Endothelial cell of umbilical vein (primary cell): ENCODE measurements at regions not wholly inside any gene's neighbourhood (a gene's known extent, or its start where the extent isn't known, plus 50 kb on each side); places are given as distances from the start of the nearest gene placed in this dataset.

Experiments used
- BruUV-seq: library from RNA; stranded (reverse); fragments of 400-500 nt; replicated peaks from 2 replicates; lab custom pipeline; 2021; lab: Mats Ljungman, UMichigan
- CTCF ChIA-PET: fragments of 300-600, 350-600 bp; sonication (Branson Sonifier 250); formaldehyde crosslinking; loops from one replicate; lab custom pipeline; 2021; ENCODE audit warnings: antibody characterized with exemption, inconsistent platforms; lab: Charles Lee
- POLR2A ChIA-PET: fragments of 300-600, 350-600 bp; sonication (Branson Sonifier 250); formaldehyde crosslinking; loops from one replicate; lab custom pipeline; 2021; ENCODE audit warnings: antibody characterized with exemption, inconsistent platforms; lab: Charles Lee
- DNase-seq: peaks from one replicate; pipeline ENCODE4 v3.0.0-alpha.2; 2011; ENCODE audit warnings: low read depth, low spot score
- FAIRE-seq: peaks from 2 replicates; lab custom pipeline; 2011; peaks lifted over from hg19 to GRCh38; lab: Jason Lieb, UNC
- H2AFZ ChIP-seq: 2 replicates; pipeline ENCODE4 v1.6.0; 2012; ENCODE audit warnings: low read depth, low read length, control low read depth, inconsistent platforms
- H3K27ac ChIP-seq: 2 replicates; pipeline ENCODE4 v1.5.1; 2011; ENCODE audit warnings: low read depth, mild to moderate bottlenecking, control low read depth, low read length, moderate library complexity; ENCODE audit not compliant: insufficient read depth
- H3K27me3 ChIP-seq, 2 experiments: 2 replicates each; pipeline versions ENCODE4 v1.6.0 to v1.6.1; 2011; ENCODE audit warnings: low read length in 2 of 2, mixed read lengths in 1 of 2; ENCODE audit not compliant: control insufficient read depth in 2 of 2, insufficient read depth in 2 of 2
- H3K36me3 ChIP-seq, 2 experiments: 2 replicates in 1 of 2; 3 replicates in 1 of 2; pipeline ENCODE4 v1.5.1; 2011; ENCODE audit warnings: low read length in 2 of 2, mild to moderate bottlenecking in 1 of 2, moderate library complexity in 1 of 2; ENCODE audit not compliant: control insufficient read depth in 2 of 2, insufficient read depth in 2 of 2; ENCODE audit errors: extremely low read depth in 1 of 2
- H3K4me1 ChIP-seq: 3 replicates; pipeline ENCODE4 v1.5.1; 2011; ENCODE audit warnings: mild to moderate bottlenecking, low read length; ENCODE audit not compliant: control insufficient read depth, insufficient read depth; ENCODE audit errors: extremely low read depth
- H3K4me2 ChIP-seq: 2 replicates; pipeline ENCODE4 v1.6.1; 2011; ENCODE audit warnings: low read length, control low read depth, mixed read lengths; ENCODE audit not compliant: insufficient read depth
- H3K4me3 ChIP-seq, 3 experiments: fragments of 200-600 bp in 1 of 3; sonication (generic), shearing (Covaris generic) in 1 of 3; replicated peaks in 1 of 3; 2 replicates each; pipeline ENCODE4 v1.5.1; 2011 to 2016; ENCODE audit warnings: control low read depth in 3 of 3, low read length in 3 of 3, mild to moderate bottlenecking in 2 of 3, inconsistent platforms in 1 of 3, low read depth in 1 of 3, moderate library complexity in 1 of 3; ENCODE audit not compliant: insufficient read depth in 1 of 3
- H3K79me2 ChIP-seq: 2 replicates; pipeline ENCODE4 v1.6.0; 2012; ENCODE audit warnings: low read length, inconsistent platforms; ENCODE audit not compliant: control insufficient read depth, insufficient read depth
- H3K9ac ChIP-seq: replicated peaks from 2 replicates; pipeline ENCODE3; 2011; ENCODE audit warnings: low read length, control low read depth; ENCODE audit not compliant: insufficient read depth; ENCODE audit errors: extremely low read depth
- H3K9me1 ChIP-seq: replicated peaks from 3 replicates; pipeline ENCODE4 v1.6.0; 2011; ENCODE audit warnings: mild to moderate bottlenecking, low read length; ENCODE audit not compliant: control insufficient read depth, insufficient read depth; ENCODE audit errors: extremely low read depth
- H3K9me3 ChIP-seq: replicated peaks from 2 replicates; pipeline ENCODE4 v1.5.1; 2012; ENCODE audit warnings: low read length, inconsistent platforms; ENCODE audit not compliant: control insufficient read depth, insufficient read depth
- H4K20me1 ChIP-seq: replicated peaks from 2 replicates; pipeline ENCODE3; 2011; ENCODE audit warnings: mild to moderate bottlenecking, low read length; ENCODE audit not compliant: control insufficient read depth, insufficient read depth; ENCODE audit errors: extremely low read depth
- CTCF ChIP-seq, 2 donors: IDR thresholded peaks; 1 replicate in 1 of 2; 2 replicates in 1 of 2; pipeline ENCODE4 v1.5.1; 2011; ENCODE audit warnings: low read length in 2 of 2, mild to moderate bottlenecking in 2 of 2, moderate library complexity in 2 of 2, control low read depth in 1 of 2, inconsistent platforms in 1 of 2, low read depth in 1 of 2; ENCODE audit not compliant: insufficient read depth in 1 of 2; ENCODE audit errors: extremely low read depth in 1 of 2
- EZH2 ChIP-seq: IDR thresholded peaks from 2 replicates; pipeline ENCODE4 v1.6.1; 2012; ENCODE audit warnings: borderline replicate concordance, low read depth, mild to moderate bottlenecking, moderate library complexity, low read length, inconsistent platforms; ENCODE audit not compliant: severe bottlenecking
- FOS ChIP-seq: IDR thresholded peaks from 2 replicates; pipeline ENCODE4 v1.6.1; 2011; ENCODE audit warnings: mild to moderate bottlenecking, low read length, moderate library complexity, borderline replicate concordance; ENCODE audit not compliant: insufficient read depth
- GATA2 ChIP-seq: IDR thresholded peaks from 2 replicates; pipeline ENCODE4 v1.7.0; 2011; ENCODE audit warnings: low read depth, mild to moderate bottlenecking, moderate library complexity, mixed read lengths, low read length; ENCODE audit not compliant: insufficient read length, insufficient read depth
- JUN ChIP-seq: IDR thresholded peaks from 2 replicates; pipeline ENCODE4 v1.6.1; 2011; ENCODE audit warnings: borderline replicate concordance, low read depth; ENCODE audit not compliant: insufficient read length, insufficient read depth
- POLR2A ChIP-seq: IDR thresholded peaks from 2 replicates; pipeline ENCODE4 v1.6.1; 2012; ENCODE audit warnings: low read depth, mild to moderate bottlenecking, control low read depth, low read length
- POLR2AphosphoS5 ChIP-seq: IDR thresholded peaks from 2 replicates; pipeline ENCODE4 v1.6.1; 2012; ENCODE audit warnings: low read depth, mild to moderate bottlenecking, control low read depth, low read length, moderate library complexity; ENCODE audit not compliant: insufficient read depth
- dilution Hi-C: fragments of 300-500 bp; cut with MboI; formaldehyde crosslinking; loops from one replicate; pipeline ENCODE4 v1.15.0; 2019; ENCODE audit warnings: low sequenced_read_pairs; ENCODE audit not compliant: extremely low pct_ligation_motif_present
- intact Hi-C: fragments of 100-400 bp; cut with micrococcal nuclease; formaldehyde crosslinking; loops from one replicate; pipeline ENCODE4 v1.10.0; 2022
- TF ChIP-seq, protein P1 (sequence below): IDR thresholded peaks from 2 replicates; pipeline ENCODE4 v1.6.1; 2011; ENCODE audit not compliant: insufficient read depth, insufficient read length

DNA sequence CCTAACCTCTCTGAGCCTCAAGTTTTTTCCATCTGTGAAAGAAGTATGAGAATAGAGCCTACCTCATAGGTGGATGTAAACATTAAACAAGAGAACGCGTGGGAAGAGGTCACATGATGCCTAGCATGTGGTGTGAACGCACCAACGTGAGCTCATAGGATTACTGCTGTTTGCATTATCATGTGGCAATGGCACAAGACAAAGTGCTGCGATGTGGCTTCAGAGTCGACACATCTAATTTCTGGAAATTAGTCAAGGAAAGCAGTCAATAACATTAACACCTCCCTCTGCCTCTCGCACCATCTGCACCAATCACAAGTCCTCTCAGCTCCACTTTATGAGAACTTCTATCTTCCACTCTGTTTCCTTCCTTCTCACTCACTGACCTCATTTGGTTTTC lies 489.7 kb downstream of the COG6 start:
- TF ChIP-seq EZH2 (no peak), FOS (no peak), POLR2A (no peak), POLR2AphosphoS5 (no peak)
- TF ChIP-seq, protein P1, sequence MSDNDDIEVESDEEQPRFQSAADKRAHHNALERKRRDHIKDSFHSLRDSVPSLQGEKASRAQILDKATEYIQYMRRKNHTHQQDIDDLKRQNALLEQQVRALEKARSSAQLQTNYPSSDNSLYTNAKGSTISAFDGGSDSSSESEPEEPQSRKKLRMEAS, result no peak
- Histone ChIP-seq H3K4me3 (no peak overlapping the region), H3K27me3 (no peaks in the 10 kb centered on the region), H4K20me1 (no peaks in the 10 kb centered on the region), H3K4me1 (peaks cover 11% of the 10 kb centered on the region), H3K79me2 (no peaks in the 10 kb centered on the region), H3K9me1 (no peaks in the 10 kb centered on the region), H2AFZ (no peak overlapping the region), H3K36me3 (no peaks in the 10 kb centered on the region), H3K4me2 (no peak overlapping the region), H3K9ac (no peak overlapping the region), H3K27ac (no peak overlapping the region), H3K9me3 (no peaks in the 10 kb centered on the region)
- CTCF ChIA-PET, result no interaction called here
- DNase-seq (no peak), FAIRE-seq (no peak)
- dilution Hi-C loops, result no loop called here
- intact Hi-C loops, result loop anchor here (5.0 to 10.0 kb wide), 3 partner anchors 47 to 368 kb away; no protein-coding TSS in a partner anchor
- POLR2A ChIA-PET, result no interaction called here
- no TSS peak for BruUV-seq

DNA sequence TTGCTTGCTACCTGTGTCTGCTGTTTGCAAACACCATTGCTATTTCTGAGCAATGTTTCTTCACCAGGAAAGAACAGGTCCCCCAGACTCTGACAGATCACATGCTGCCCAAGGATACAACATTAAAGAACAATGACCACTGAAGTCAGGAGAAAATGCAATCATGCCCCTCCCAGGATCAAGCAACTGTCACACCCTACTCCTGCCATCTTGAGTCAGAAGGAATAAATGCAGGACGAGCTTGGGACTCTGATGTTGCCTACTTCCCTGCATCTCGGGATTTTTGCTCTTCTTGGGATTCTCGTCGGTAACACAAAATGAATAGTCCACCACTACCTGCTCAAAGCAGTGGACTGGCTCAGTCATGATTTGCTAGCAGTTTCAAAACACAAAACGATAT lies 490.6 kb downstream of the COG6 start:
- H3K36me3 ChIP-seq, result no peaks in the 10 kb centered on the region
- TF ChIP-seq EZH2 (no peak), JUN (no peak), CTCF (IDR thresholded peaks at IDR 0.05; ENCODE audit: extremely low read depth in 1 of 2, insufficient read depth in 1 of 2, low read depth in 1 of 2, low read length in 2 of 2) (no peak), GATA2 (no peak)
- H3K4me1 ChIP-seq, result peaks cover 11% of the 10 kb centered on the region
- intact Hi-C loops (loop anchor here (5.0 to 10.0 kb wide), 3 partner anchors 46 to 369 kb away; no protein-coding TSS in a partner anchor), dilution Hi-C loops (no loop called here)
- H2AFZ ChIP-seq, result no peak overlapping the region
- no TSS peak for BruUV-seq
- ChIA-PET POLR2A (no interaction called here), CTCF (interaction anchor here (1.1 to 1.4 kb wide), 3 partner anchors 9 to 77 kb away, joined by 3 to 7 read pairs (median 5); no protein-coding TSS in a partner anchor)
- no peaks in the 10 kb centered on the region for H3K79me2 ChIP-seq
- no peak overlapping the region for H3K9ac ChIP-seq
- H3K9me1 ChIP-seq, result no peaks in the 10 kb centered on the region
- FAIRE-seq (no peak), DNase-seq (no peak)
- H3K4me3 ChIP-seq, result no peak overlapping the region
- H3K4me2 ChIP-seq, result no peak overlapping the region
- H4K20me1 ChIP-seq, result no peaks in the 10 kb centered on the region
- no peak overlapping the region for H3K27ac ChIP-seq
- no peaks in the 10 kb centered on the region for H3K27me3 ChIP-seq
- H3K9me3 ChIP-seq, result no peaks in the 10 kb centered on the region
